ENCODE measurements at regions not wholly inside any gene's neighbourhood (a gene's known extent, or its start where the extent isn't known, plus 50 kb on each side); places are given as distances from the start of the nearest gene placed in this dataset.

DNA sequence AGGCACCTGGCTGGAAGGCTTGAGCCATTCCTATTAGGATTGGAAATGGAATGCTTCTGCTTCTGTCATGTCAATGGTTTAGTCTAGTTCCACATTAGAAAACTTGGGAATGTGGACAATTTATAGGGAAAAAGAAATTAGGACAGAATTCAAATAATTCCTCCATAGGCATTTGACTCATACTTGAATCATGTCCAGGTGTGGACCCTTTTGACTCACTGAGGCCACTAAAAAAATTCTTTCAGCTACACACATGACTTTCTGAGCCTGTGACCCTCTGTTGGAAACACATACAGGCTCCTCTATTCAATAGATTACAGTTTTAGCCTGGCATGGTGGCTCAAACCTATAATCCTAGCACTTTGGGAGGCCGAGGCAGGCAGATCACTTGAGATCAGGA is 100.5 kb downstream of the RASSF10 start:
- no peak for TF ChIP-seq SIN3A (IDR thresholded peaks at IDR 0.05; ENCODE audit: borderline replicate concordance, insufficient read depth, low read depth, low read length)
- in situ Hi-C loops (cut with HindIII; ENCODE audit: low pct_unique_long_range_greater_than_20kb, low sequenced_read_pairs) (no loop called here), intact Hi-C loops (cut with micrococcal nuclease; ENCODE audit: unreplicated experiment) (no loop called here)
- Histone ChIP-seq H3K36me3 (ENCODE audit: control insufficient read depth, insufficient read depth, low read length) (no peaks in the 10 kb centered on the region), H3K4me3 (ENCODE audit: low read depth in 2 of 2, low read length in 2 of 2) (no peak overlapping the region), H3K27ac (ENCODE audit: low read length) (no peak overlapping the region), H3K9me3 (ENCODE audit: control insufficient read depth, insufficient read depth, low read depth, low read length) (no peaks in the 10 kb centered on the region), H3K27me3 (ENCODE audit: control insufficient read depth, insufficient read depth, low read length) (peaks cover 2% of the 10 kb centered on the region), H3K4me1 (ENCODE audit: control insufficient read depth, insufficient read depth, low read length) (no peaks in the 10 kb centered on the region)
- ChIA-PET CTCF (no interaction called here), POLR2A (no interaction called here)
- no TSS peak for BruUV-seq (replicated peaks)
- ATAC-seq, result no peak
- no peak for DNase-seq (ENCODE audit: low read depth, low spot score)

DNA sequence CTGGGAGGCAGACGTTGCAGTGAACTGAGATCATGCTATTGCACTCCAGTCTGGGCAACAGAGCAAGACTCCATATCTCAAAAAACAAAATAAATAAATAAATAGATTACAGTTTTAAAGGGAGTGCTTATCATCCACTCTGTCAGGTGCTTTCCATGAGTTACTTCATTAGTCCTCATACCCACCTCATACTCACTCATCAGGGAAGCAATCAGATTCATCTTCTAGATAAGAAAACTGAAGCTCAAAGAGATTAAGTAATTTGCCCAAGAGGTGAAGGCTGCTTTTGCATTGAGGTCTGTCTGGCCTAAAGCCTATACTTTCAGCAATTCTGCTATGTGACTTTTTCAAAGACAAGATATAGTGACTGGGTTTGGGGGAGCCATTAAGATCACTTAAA is 101.0 kb downstream of the RASSF10 start:
- POLR2A ChIA-PET, result no interaction called here
- no TSS peak for BruUV-seq (replicated peaks)
- Histone ChIP-seq H3K27me3 (ENCODE audit: control insufficient read depth, insufficient read depth, low read length) (peaks cover 2% of the 10 kb centered on the region), H3K4me3 (ENCODE audit: low read depth in 2 of 2, low read length in 2 of 2) (no peak overlapping the region), H3K27ac (ENCODE audit: low read length) (no peak overlapping the region), H3K9me3 (ENCODE audit: control insufficient read depth, insufficient read depth, low read depth, low read length) (no peaks in the 10 kb centered on the region), H3K4me1 (ENCODE audit: control insufficient read depth, insufficient read depth, low read length) (no peaks in the 10 kb centered on the region), H3K36me3 (ENCODE audit: control insufficient read depth, insufficient read depth, low read length) (no peaks in the 10 kb centered on the region)
- DNase-seq (ENCODE audit: low read depth, low spot score) (no peak), ATAC-seq (no peak)
- CTCF ChIA-PET, result no interaction called here
- intact Hi-C loops (cut with micrococcal nuclease; ENCODE audit: unreplicated experiment), result no loop called here
- in situ Hi-C loops (cut with HindIII; ENCODE audit: low pct_unique_long_range_greater_than_20kb, low sequenced_read_pairs), result no loop called here
- TF ChIP-seq, protein P1, sequence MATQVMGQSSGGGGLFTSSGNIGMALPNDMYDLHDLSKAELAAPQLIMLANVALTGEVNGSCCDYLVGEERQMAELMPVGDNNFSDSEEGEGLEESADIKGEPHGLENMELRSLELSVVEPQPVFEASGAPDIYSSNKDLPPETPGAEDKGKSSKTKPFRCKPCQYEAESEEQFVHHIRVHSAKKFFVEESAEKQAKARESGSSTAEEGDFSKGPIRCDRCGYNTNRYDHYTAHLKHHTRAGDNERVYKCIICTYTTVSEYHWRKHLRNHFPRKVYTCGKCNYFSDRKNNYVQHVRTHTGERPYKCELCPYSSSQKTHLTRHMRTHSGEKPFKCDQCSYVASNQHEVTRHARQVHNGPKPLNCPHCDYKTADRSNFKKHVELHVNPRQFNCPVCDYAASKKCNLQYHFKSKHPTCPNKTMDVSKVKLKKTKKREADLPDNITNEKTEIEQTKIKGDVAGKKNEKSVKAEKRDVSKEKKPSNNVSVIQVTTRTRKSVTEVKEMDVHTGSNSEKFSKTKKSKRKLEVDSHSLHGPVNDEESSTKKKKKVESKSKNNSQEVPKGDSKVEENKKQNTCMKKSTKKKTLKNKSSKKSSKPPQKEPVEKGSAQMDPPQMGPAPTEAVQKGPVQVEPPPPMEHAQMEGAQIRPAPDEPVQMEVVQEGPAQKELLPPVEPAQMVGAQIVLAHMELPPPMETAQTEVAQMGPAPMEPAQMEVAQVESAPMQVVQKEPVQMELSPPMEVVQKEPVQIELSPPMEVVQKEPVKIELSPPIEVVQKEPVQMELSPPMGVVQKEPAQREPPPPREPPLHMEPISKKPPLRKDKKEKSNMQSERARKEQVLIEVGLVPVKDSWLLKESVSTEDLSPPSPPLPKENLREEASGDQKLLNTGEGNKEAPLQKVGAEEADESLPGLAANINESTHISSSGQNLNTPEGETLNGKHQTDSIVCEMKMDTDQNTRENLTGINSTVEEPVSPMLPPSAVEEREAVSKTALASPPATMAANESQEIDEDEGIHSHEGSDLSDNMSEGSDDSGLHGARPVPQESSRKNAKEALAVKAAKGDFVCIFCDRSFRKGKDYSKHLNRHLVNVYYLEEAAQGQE (IDR thresholded peaks at IDR 0.05; ENCODE audit: insufficient read depth in 1 of 2, low read depth in 2 of 2, low read length in 1 of 2), result no peak
- no peak for TF ChIP-seq SIN3A (IDR thresholded peaks at IDR 0.05; ENCODE audit: borderline replicate concordance, insufficient read depth, low read depth, low read length)

DNA sequence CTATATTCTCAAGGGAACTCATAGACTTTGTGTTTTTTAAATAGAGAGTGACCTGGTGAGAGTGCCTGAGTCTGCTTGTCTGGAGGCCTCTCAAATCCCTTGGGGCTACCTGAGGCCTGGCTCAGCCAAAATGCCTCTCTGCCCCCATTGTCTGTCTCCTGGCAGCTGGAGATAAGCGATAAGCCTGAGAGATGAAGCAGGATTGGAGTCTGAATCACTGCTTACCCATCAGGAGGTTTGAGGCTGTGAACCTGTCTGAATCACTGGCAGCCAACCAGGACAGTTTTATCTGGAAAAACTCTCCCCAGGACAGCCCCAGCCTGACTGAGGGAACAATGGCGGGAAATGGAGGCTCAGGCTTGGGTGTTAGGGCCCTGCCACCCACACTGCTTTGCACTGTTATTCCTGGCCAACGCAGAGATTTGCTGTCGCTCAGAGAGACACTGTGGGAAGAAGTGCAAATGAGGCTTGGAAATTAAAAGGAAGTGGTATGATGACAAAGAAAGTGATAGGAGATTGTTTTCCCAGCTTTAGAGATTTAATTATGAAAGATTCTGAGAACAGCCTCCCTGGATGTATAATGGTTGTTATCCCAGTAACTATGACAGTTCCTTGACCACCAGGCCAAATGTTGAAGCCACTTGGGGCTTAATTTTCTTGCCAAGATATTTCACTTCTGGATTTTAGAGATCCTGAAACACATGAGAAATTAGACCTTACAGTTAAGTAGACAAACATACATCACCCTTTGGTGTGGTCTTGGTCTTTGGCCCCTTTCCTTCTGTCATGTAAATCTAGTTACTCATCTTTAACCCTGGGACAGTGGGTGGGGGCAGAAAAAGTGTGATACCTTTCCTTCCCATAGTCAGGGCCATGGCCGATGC is 102.1 kb downstream of the RASSF10 start:
- no peak for TF ChIP-seq SIN3A (IDR thresholded peaks at IDR 0.05; ENCODE audit: borderline replicate concordance, insufficient read depth, low read depth, low read length)
- TF ChIP-seq TCF7L2 (IDR thresholded peaks at IDR 0.05; ENCODE audit: low read depth, low read length), result no peak
- no peak for TF ChIP-seq POLR2AphosphoS5 (IDR thresholded peaks at IDR 0.05; ENCODE audit: low read depth, low read length)
- TF ChIP-seq, protein P1 (IDR thresholded peaks at IDR 0.05; ENCODE audit: insufficient read depth in 1 of 2, low read depth in 2 of 2, low read length in 1 of 2), result no peak
- TF ChIP-seq, protein P2, sequence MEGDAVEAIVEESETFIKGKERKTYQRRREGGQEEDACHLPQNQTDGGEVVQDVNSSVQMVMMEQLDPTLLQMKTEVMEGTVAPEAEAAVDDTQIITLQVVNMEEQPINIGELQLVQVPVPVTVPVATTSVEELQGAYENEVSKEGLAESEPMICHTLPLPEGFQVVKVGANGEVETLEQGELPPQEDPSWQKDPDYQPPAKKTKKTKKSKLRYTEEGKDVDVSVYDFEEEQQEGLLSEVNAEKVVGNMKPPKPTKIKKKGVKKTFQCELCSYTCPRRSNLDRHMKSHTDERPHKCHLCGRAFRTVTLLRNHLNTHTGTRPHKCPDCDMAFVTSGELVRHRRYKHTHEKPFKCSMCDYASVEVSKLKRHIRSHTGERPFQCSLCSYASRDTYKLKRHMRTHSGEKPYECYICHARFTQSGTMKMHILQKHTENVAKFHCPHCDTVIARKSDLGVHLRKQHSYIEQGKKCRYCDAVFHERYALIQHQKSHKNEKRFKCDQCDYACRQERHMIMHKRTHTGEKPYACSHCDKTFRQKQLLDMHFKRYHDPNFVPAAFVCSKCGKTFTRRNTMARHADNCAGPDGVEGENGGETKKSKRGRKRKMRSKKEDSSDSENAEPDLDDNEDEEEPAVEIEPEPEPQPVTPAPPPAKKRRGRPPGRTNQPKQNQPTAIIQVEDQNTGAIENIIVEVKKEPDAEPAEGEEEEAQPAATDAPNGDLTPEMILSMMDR (IDR thresholded peaks at IDR 0.05), result no peak
- no peak overlapping the region for H3K27ac ChIP-seq (ENCODE audit: low read length)
- H3K36me3 ChIP-seq (ENCODE audit: control insufficient read depth, insufficient read depth, low read length), result no peaks in the 10 kb centered on the region
- no peaks in the 10 kb centered on the region for H3K4me1 ChIP-seq (ENCODE audit: control insufficient read depth, insufficient read depth, low read length)
- ChIA-PET POLR2A (no interaction called here), CTCF (no interaction called here)
- in situ Hi-C loops (cut with HindIII; ENCODE audit: low pct_unique_long_range_greater_than_20kb, low sequenced_read_pairs), result no loop called here
- ATAC-seq, result no peak
- intact Hi-C loops (cut with micrococcal nuclease; ENCODE audit: unreplicated experiment), result no loop called here
- no peak for DNase-seq (ENCODE audit: low read depth, low spot score)
- no peak overlapping the region for H3K4me3 ChIP-seq (ENCODE audit: low read depth in 2 of 2, low read length in 2 of 2)
- BruUV-seq (replicated peaks), result no TSS peak
- peaks cover 2% of the 10 kb centered on the region for H3K27me3 ChIP-seq (ENCODE audit: control insufficient read depth, insufficient read depth, low read length)
- H3K9me3 ChIP-seq (ENCODE audit: control insufficient read depth, insufficient read depth, low read depth, low read length), result no peaks in the 10 kb centered on the region

Data from Panc1 (cell line).